Neural cell (in vitro differentiated cells): ENCODE measurements at regions not wholly inside any gene's neighbourhood (a gene's known extent, or its start where the extent isn't known, plus 50 kb on each side); places are given as distances from the start of the nearest gene placed in this dataset.

Source experiments
- H2AFZ ChIP-seq: fragments of 200-600, 300-800 bp; sonication (generic), shearing (Covaris generic); 2 replicates; pipeline ENCODE4 v1.6.0; 2014; ENCODE audit warnings: low read depth, mild to moderate bottlenecking, antibody characterized with exemption, low read length, moderate library complexity
- H3F3A ChIP-seq: fragments of 200-600 bp; shearing (Covaris generic); 2 replicates; pipeline ENCODE4 v1.6.1; 2016; ENCODE audit warnings: mild to moderate bottlenecking, moderate library complexity, mixed read lengths, antibody characterized with exemption, low read length; ENCODE audit not compliant: insufficient read depth, poor library complexity, severe bottlenecking
- H3K27ac ChIP-seq: fragments of 200-600, 300-800 bp; sonication (generic), shearing (Covaris generic); 2 replicates; pipeline ENCODE4 v1.5.1; 2014; ENCODE audit warnings: mild to moderate bottlenecking, low read length, moderate library complexity
- H3K27me3 ChIP-seq: fragments of 300-800, 200-600 bp; sonication (generic), shearing (Covaris generic); 2 replicates; pipeline ENCODE4 v1.6.0; 2014; ENCODE audit warnings: mild to moderate bottlenecking, low read depth, low read length, moderate library complexity; ENCODE audit not compliant: insufficient read depth
- H3K36me3 ChIP-seq: fragments of 300-800, 200-600 bp; sonication (generic), shearing (Covaris generic); 2 replicates; pipeline ENCODE4 v1.5.1; 2014; ENCODE audit warnings: mild to moderate bottlenecking, antibody characterized with exemption, low read length, moderate library complexity; ENCODE audit not compliant: insufficient read depth
- H3K4me2 ChIP-seq: fragments of 300-800, 200-600 bp; sonication (generic), shearing (Covaris generic); 2 replicates; pipeline ENCODE4 v1.6.0; 2014; ENCODE audit warnings: mild to moderate bottlenecking, low read length
- H3K4me3 ChIP-seq: fragments of 300-800, 200-600 bp; sonication (generic), shearing (Covaris generic); 2 replicates; pipeline ENCODE4 v1.5.1; 2014; ENCODE audit warnings: mild to moderate bottlenecking, low read length, moderate library complexity
- H3K79me2 ChIP-seq: fragments of 200-600 bp; shearing (Covaris generic); replicated peaks from 2 replicates; pipeline ENCODE4 v1.6.0; 2014; ENCODE audit warnings: mild to moderate bottlenecking, low read length, moderate library complexity; ENCODE audit not compliant: insufficient read depth
- H3K9ac ChIP-seq: fragments of 300-800, 200-600 bp; sonication (generic), shearing (Covaris generic); 2 replicates; pipeline ENCODE4 v1.6.1; 2016; ENCODE audit warnings: mild to moderate bottlenecking, low read length, mixed read lengths
- H3K9me2 ChIP-seq: fragments of 200-600 bp; shearing (Covaris generic); 2 replicates; pipeline ENCODE4 v1.6.1; 2016; ENCODE audit warnings: mild to moderate bottlenecking, low read length, mixed read lengths; ENCODE audit not compliant: insufficient read depth
- H3K9me3 ChIP-seq: fragments of 200-600, 300-800 bp; sonication (generic), shearing (Covaris generic); 2 replicates; pipeline ENCODE4 v1.6.1; 2016; ENCODE audit warnings: mild to moderate bottlenecking, mixed run types, low read length, moderate library complexity, mixed read lengths
- H4K20me1 ChIP-seq: fragments of 200-600 bp; shearing (Covaris generic); 2 replicates; pipeline ENCODE4 v1.6.1; 2016; ENCODE audit warnings: mild to moderate bottlenecking, mixed run types; ENCODE audit not compliant: insufficient read depth
- CTCF ChIP-seq: fragments of 450-650 bp; IDR thresholded peaks from 2 replicates; pipeline ENCODE4 v1.5.1; 2014; ENCODE audit warnings: antibody characterized with exemption, mild to moderate bottlenecking, moderate library complexity; ENCODE audit not compliant: poor library complexity, severe bottlenecking
- EP300 ChIP-seq: fragments of 450-650 bp; conservative IDR thresholded peaks from 2 replicates; pipeline ENCODE4 v1.6.1; 2014; ENCODE audit warnings: antibody characterized with exemption, mild to moderate bottlenecking, moderate library complexity; ENCODE audit not compliant: poor library complexity, severe bottlenecking
- POLR2AphosphoS5 ChIP-seq: IDR thresholded peaks from 2 replicates; pipeline ENCODE4 v1.6.1; 2012
- RAD21 ChIP-seq: fragments of 450-650 bp; conservative IDR thresholded peaks from 2 replicates; pipeline ENCODE4 v1.6.1; 2014; ENCODE audit warnings: antibody characterized with exemption, mild to moderate bottlenecking, moderate library complexity
- REST ChIP-seq: IDR thresholded peaks from 2 replicates; pipeline ENCODE4 v1.6.1; 2012; ENCODE audit warnings: borderline replicate concordance
- SMC3 ChIP-seq: fragments of 450-650 bp; conservative IDR thresholded peaks from 2 replicates; pipeline ENCODE4 v1.6.1; 2014; ENCODE audit warnings: antibody characterized with exemption, mild to moderate bottlenecking, moderate library complexity; ENCODE audit not compliant: poor library complexity
- TAF1 ChIP-seq: IDR thresholded peaks from 2 replicates; pipeline ENCODE4 v1.6.1; 2012; ENCODE audit warnings: low read depth

DNA sequence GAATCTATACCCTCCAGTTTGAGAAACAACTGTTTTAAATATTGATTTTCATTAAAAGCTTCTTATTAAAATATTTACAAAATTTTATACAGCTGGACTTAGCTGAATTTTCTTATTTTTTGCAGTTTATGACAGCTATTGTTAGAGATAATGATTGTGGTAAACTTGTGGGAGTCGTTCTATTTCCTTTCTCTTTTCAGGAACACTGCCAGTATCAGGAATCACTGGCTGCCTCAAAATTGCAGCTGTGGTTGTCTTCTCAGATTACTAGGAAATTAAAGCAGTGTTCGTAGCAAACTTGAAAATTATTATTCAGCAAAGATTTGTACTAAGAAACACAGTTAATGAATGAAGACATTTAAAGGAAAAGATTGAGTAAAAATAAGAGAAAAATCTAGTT lies 311.0 kb downstream of the CENPW start:
- no peak overlapping the region for H2AFZ ChIP-seq
- H3K4me2 ChIP-seq: no peak overlapping the region

DNA sequence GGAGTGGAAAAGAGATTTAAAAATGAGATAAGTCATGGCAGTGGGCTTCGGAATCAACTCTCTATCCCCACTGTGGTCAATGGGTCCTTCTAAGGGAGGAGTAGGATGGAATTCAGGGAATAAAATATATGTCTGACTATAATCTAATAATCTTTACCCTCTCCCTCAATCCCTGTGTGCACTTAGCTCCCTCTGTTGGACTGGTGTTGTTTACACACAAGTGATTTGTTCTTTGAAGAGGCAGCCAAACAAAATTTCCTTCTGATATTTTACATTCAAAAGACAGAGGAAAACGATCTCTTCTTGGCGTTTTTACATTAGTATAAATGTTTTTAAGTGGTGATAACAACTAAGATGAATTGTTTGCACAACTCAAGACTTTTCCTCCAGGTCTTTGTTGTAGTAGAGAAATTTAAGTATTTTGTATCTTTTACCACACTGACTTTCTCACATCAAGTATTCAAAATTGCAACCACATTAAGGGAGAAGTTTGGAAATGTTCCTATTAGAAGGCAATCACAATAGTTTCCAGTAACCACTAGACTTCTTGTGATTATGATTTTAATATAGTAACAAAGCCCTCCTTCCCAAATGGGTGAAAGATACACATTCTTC lies 317.8 kb downstream of the CENPW start:
- H3K27ac ChIP-seq: no peak overlapping the region
- no peak overlapping the region for H2AFZ ChIP-seq
- H3K79me2 ChIP-seq: no peaks in the 10 kb centered on the region
- no peaks in the 10 kb centered on the region for H3K27me3 ChIP-seq
- no peak overlapping the region for H3K4me2 ChIP-seq
- H3F3A ChIP-seq: no peaks in the 10 kb centered on the region
- TF ChIP-seq EP300 (no peak), TAF1 (no peak), REST (no peak), SMC3 (no peak), CTCF (peak; percentile 14), POLR2AphosphoS5 (no peak)
- H3K4me3 ChIP-seq: no peak overlapping the region
- H3K9me3 ChIP-seq: no peaks in the 10 kb centered on the region
- H4K20me1 ChIP-seq: no peaks in the 10 kb centered on the region
- no peak overlapping the region for H3K9ac ChIP-seq
- H3K9me2 ChIP-seq: no peaks in the 10 kb centered on the region
- no peaks in the 10 kb centered on the region for H3K36me3 ChIP-seq

More for the DNA sequence above, 311.0 kb downstream of the CENPW start:
- H3K9me2 ChIP-seq: no peaks in the 10 kb centered on the region
- H3K27me3 ChIP-seq: no peaks in the 10 kb centered on the region
- no peak overlapping the region for H3K9ac ChIP-seq
- H3F3A ChIP-seq: no peaks in the 10 kb centered on the region
- no peaks in the 10 kb centered on the region for H3K79me2 ChIP-seq
- H3K9me3 ChIP-seq: no peaks in the 10 kb centered on the region
- no peaks in the 10 kb centered on the region for H4K20me1 ChIP-seq
- TF ChIP-seq EP300 (no peak), RAD21 (no peak), REST (no peak), CTCF (no peak)
- no peak overlapping the region for H3K27ac ChIP-seq
- H3K4me3 ChIP-seq: no peak overlapping the region
- H3K36me3 ChIP-seq: no peaks in the 10 kb centered on the region
